Neural crest cell (in vitro differentiated cells): ENCODE measurements at regions not wholly inside any gene's neighbourhood (a gene's known extent, or its start where the extent isn't known, plus 50 kb on each side); places are given as distances from the start of the nearest gene placed in this dataset.
A peak's percentile ranks its signal among the peaks of the same experiment; 100 is the strongest.

Source experiments
- DNase-seq: peaks from one replicate; pipeline ENCODE4 v3.0.0; 2021; ENCODE audit warnings: low read depth, mixed read lengths, low spot score
- H3K27ac Mint-ChIP-seq: one replicate; pipeline ENCODE4 v1.8.0; 2021; ENCODE audit warnings: mild to moderate bottlenecking, mixed read lengths; ENCODE audit not compliant: unreplicated experiment
- H3K27me3 Mint-ChIP-seq: 2 replicates; pipeline ENCODE4 v1.8.0; 2021; ENCODE audit warnings: low read depth, mild to moderate bottlenecking, mixed read lengths
- H3K36me3 Mint-ChIP-seq: 2 replicates; pipeline ENCODE4 v1.8.0; 2021; ENCODE audit warnings: low read depth, mild to moderate bottlenecking, mixed read lengths
- H3K4me1 Mint-ChIP-seq: 2 replicates; pipeline ENCODE4 v1.8.0; 2021; ENCODE audit warnings: mixed read lengths
- H3K4me3 Mint-ChIP-seq: one replicate; pipeline ENCODE4 v1.8.0; 2021; ENCODE audit warnings: mild to moderate bottlenecking, mixed read lengths
- H3K9me3 Mint-ChIP-seq: 2 replicates; pipeline ENCODE4 v1.8.0; 2021; ENCODE audit warnings: mixed read lengths
- CTCF ChIP-seq: fragments of 200-600 bp; sonication (generic); conservative IDR thresholded peaks from 2 replicates; pipeline ENCODE4 v1.5.0; 2021; ENCODE audit warnings: antibody characterized with exemption, mild to moderate bottlenecking

GRCh38 chr2:34663314-34663713 is 1064.2 kb upstream of the FAM98A start:
- no peak for DNase-seq
- Mint-ChIP-seq H3K4me3 (no peak overlapping the region), H3K9me3 (no peaks in the 10 kb centered on the region), H3K27me3 (peaks cover 3% of the 10 kb centered on the region), H3K36me3 (no peaks in the 10 kb centered on the region), H3K4me1 (peaks cover 8% of the 10 kb centered on the region), H3K27ac (no peak overlapping the region)
- TF ChIP-seq CTCF = no peak

DNA sequence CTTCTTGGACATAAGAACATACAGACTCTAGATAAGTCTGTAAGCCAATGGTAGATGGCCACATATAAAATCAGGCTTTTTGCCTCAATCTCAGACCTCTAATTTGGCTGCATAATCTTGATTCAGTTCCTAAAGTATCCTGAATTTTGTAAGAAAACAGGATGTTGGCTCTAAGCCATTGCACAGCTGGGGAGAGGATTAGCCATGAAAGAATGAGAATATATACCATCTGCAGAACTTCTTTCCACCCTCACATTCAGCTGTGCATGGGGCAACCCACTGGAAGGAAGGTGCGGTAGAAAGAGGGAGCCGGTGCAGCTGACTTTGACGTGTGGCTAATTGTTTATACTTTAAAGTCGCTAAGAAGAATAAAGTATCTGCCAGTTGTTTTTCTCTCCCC is 1061.6 kb upstream of the FAM98A start:
- DNase-seq = no peak
- TF ChIP-seq CTCF = no peak
- H3K4me3 Mint-ChIP-seq = no peak overlapping the region
- no peaks in the 10 kb centered on the region for H3K4me1 Mint-ChIP-seq
- H3K36me3 Mint-ChIP-seq = no peaks in the 10 kb centered on the region
- H3K27ac Mint-ChIP-seq = no peak overlapping the region
- peaks cover 3% of the 10 kb centered on the region for H3K27me3 Mint-ChIP-seq
- H3K9me3 Mint-ChIP-seq = no peaks in the 10 kb centered on the region

DNA sequence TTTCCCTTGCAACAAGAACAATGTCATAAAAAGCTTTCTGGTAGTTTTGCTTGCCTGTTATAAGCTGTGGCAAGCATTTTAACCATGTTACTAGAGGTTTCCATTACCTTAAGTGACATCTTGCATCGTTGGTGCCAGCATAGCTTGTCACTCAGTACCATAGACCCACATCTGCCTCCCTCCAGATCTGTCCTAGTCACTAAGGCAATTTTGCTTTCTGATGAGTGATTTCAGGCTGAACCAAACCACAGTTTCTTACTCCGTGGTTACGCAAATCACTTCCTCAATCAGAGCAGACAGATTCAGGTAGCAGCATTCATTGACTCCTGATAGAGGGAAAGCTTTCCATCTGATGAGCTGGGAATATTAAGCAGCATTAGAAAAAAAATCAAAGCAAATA is 1057.5 kb upstream of the FAM98A start:
- no peak overlapping the region for H3K27ac Mint-ChIP-seq
- DNase-seq = no peak
- H3K9me3 Mint-ChIP-seq = no peaks in the 10 kb centered on the region
- no peak overlapping the region for H3K4me3 Mint-ChIP-seq
- peaks cover 3% of the 10 kb centered on the region for H3K27me3 Mint-ChIP-seq
- no peaks in the 10 kb centered on the region for H3K4me1 Mint-ChIP-seq
- no peak for TF ChIP-seq CTCF
- no peaks in the 10 kb centered on the region for H3K36me3 Mint-ChIP-seq

DNA sequence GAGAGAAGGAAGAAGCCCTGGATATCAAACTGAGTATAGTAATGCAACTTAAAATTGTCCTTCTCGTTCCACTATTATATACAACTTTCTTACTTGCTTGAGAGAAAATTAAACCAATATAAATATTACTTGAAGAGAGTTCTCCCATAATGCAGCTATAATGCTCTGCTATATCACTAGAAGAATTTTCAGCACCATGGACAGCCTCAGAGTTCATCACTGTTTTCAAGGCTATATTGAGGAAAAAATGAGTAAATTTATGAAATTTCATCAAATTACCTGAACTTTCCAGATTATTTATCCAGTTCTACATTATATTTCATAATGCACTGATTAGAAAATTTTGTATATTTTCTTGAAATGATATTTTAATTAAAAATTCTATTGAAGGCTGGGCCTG is 1053.5 kb upstream of the FAM98A start:
- Mint-ChIP-seq H3K27ac (no peak overlapping the region), H3K27me3 (no peaks in the 10 kb centered on the region), H3K4me1 (no peaks in the 10 kb centered on the region), H3K4me3 (no peak overlapping the region), H3K36me3 (no peaks in the 10 kb centered on the region), H3K9me3 (no peaks in the 10 kb centered on the region)
- peak; percentile 6 for DNase-seq
- no peak for TF ChIP-seq CTCF

DNA sequence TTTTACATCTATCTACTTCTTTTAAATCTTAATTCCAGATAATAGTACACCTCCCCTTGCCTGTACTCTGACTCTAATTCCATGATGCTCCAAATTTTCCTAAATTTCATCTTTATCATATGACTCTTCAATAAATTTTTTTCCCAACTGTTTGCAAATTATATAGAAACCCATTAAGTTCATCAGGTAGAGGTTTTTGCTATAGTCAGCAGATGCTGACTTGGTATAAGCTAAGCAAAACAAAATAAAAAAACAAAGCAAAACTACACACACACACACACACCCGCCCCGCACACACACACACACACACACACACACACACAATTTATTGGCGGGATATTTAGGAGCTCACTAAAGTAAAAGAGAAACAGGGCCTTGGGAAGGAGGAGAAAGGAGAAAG is 1047.8 kb upstream of the FAM98A start:
- no peak overlapping the region for H3K4me3 Mint-ChIP-seq

More for the DNA sequence above, 1047.8 kb upstream of the FAM98A start:
- H3K36me3 Mint-ChIP-seq = no peaks in the 10 kb centered on the region
- no peak overlapping the region for H3K27ac Mint-ChIP-seq
- DNase-seq = no peak
- H3K27me3 Mint-ChIP-seq = no peaks in the 10 kb centered on the region
- H3K9me3 Mint-ChIP-seq = no peaks in the 10 kb centered on the region
- no peaks in the 10 kb centered on the region for H3K4me1 Mint-ChIP-seq
- TF ChIP-seq CTCF = no peak
